ENCODE measurements at regions not wholly inside any gene's neighbourhood (a gene's known extent, or its start where the extent isn't known, plus 50 kb on each side); places are given as distances from the start of the nearest gene placed in this dataset.

GRCh38 chr7:13717031-13717430 is 272.4 kb downstream of the ETV1 start:
- no peak for FAIRE-seq
- no peak for DNase-seq (ENCODE audit: low read depth, low spot score)
- SMC1A ChIA-PET (ENCODE audit: uncharacterized antibody, unreplicated experiment): interaction anchor here (0.9 kb wide), 1 partner anchor 26 kb away, joined by 3 read pairs; no protein-coding TSS in a partner anchor
- POLR2A ChIA-PET: no interaction called here
- no peak for ATAC-seq
- Histone ChIP-seq H3K9ac (ENCODE audit: control insufficient read depth, insufficient read depth, low read length) (no peak overlapping the region), H3K27me3 (replicated peaks in 1 of 2; ENCODE audit: control insufficient read depth in 2 of 2, insufficient read depth in 2 of 2, low read length in 1 of 2) (no peaks in the 10 kb centered on the region), H3K27ac (ENCODE audit: control insufficient read depth, insufficient read depth) (no peak overlapping the region), H3K79me2 (ENCODE audit: control insufficient read depth, insufficient read depth, low read length) (no peaks in the 10 kb centered on the region), H3K36me3 (ENCODE audit: control insufficient read depth in 2 of 2, insufficient read depth in 2 of 2, low read length in 1 of 2) (no peaks in the 10 kb centered on the region), H3K4me2 (ENCODE audit: control insufficient read depth, insufficient read depth) (no peak overlapping the region), H4K20me1 (ENCODE audit: control insufficient read depth, insufficient read depth) (no peaks in the 10 kb centered on the region), H3K4me1 (ENCODE audit: control insufficient read depth, insufficient read depth, low read length) (no peaks in the 10 kb centered on the region), H2AFZ (ENCODE audit: control insufficient read depth, low read depth, low read length) (no peak overlapping the region), H3K4me3 (no peak overlapping the region), H3K9me3 (replicated peaks; ENCODE audit: control insufficient read depth, insufficient read depth, low read length) (no peaks in the 10 kb centered on the region)
- RAD21 ChIA-PET (ENCODE audit: unreplicated experiment): no interaction called here
- 0% methylated on average over 2 of the region's 2 CpGs for WGBS (ENCODE audit: insufficient coverage, insufficient replicate concordance, low lambda C conversion rate, missing lambda C conversion rate)
- intact Hi-C loops (cut with micrococcal nuclease; ENCODE audit: unreplicated experiment) (no loop called here), in situ Hi-C loops (cut with MboI) (no loop called here)
- BruUV-seq (replicated peaks): no TSS peak
- TF ChIP-seq IRF3 (IDR thresholded peaks at IDR 0.05): no peak
- CTCF ChIA-PET: no interaction called here

- intact Hi-C loops (cut with micrococcal nuclease; ENCODE audit: unreplicated experiment): no loop called here
- Histone ChIP-seq H3K4me2 (ENCODE audit: control insufficient read depth, insufficient read depth) (no peak overlapping the region), H3K4me3 (no peak overlapping the region), H3K9ac (ENCODE audit: control insufficient read depth, insufficient read depth, low read length) (no peak overlapping the region), H2AFZ (ENCODE audit: control insufficient read depth, low read depth, low read length) (no peak overlapping the region), H3K9me3 (replicated peaks; ENCODE audit: control insufficient read depth, insufficient read depth, low read length) (no peaks in the 10 kb centered on the region), H4K20me1 (ENCODE audit: control insufficient read depth, insufficient read depth) (no peaks in the 10 kb centered on the region), H3K27me3 (replicated peaks in 1 of 2; ENCODE audit: control insufficient read depth in 2 of 2, insufficient read depth in 2 of 2, low read length in 1 of 2) (no peaks in the 10 kb centered on the region), H3K4me1 (ENCODE audit: control insufficient read depth, insufficient read depth, low read length) (no peaks in the 10 kb centered on the region), H3K36me3 (ENCODE audit: control insufficient read depth in 2 of 2, insufficient read depth in 2 of 2, low read length in 1 of 2) (no peaks in the 10 kb centered on the region), H3K79me2 (ENCODE audit: control insufficient read depth, insufficient read depth, low read length) (no peaks in the 10 kb centered on the region), H3K27ac (ENCODE audit: control insufficient read depth, insufficient read depth) (no peak overlapping the region)
- no peak for ATAC-seq
- in situ Hi-C loops (cut with MboI): no loop called here
- ChIA-PET POLR2A (no interaction called here), RAD21 (ENCODE audit: unreplicated experiment) (no interaction called here), SMC1A (ENCODE audit: uncharacterized antibody, unreplicated experiment) (no interaction called here), CTCF (interaction anchor here (0.7 to 1.8 kb wide), 4 partner anchors 21 to 1085 kb away, joined by 3 to 5 read pairs (median 4); no protein-coding TSS in a partner anchor)
- no TSS peak for BruUV-seq (replicated peaks)
- WGBS (ENCODE audit: insufficient coverage, insufficient replicate concordance, low lambda C conversion rate, missing lambda C conversion rate): 34% methylated on average over 8 of the region's 8 CpGs
- no peak for FAIRE-seq
- no peak for DNase-seq (ENCODE audit: low read depth, low spot score)
- TF ChIP-seq SP1 (IDR thresholded peaks at IDR 0.05; ENCODE audit: low read depth, low read length) (no peak), MEF2B (IDR thresholded peaks at IDR 0.05; ENCODE audit: partially characterized antibody, poor library complexity, severe bottlenecking) (no peak), BCL3 (IDR thresholded peaks at IDR 0.05; ENCODE audit: borderline replicate concordance, insufficient read depth, low read depth, low read length, poor library complexity, severe bottlenecking) (no peak), ZSCAN29 (IDR thresholded peaks at IDR 0.05) (no peak), CTCF (IDR thresholded peaks at IDR 0.05 in 2 of 3, conservative IDR thresholded peaks at IDR 0.05 in 1 of 3; ENCODE audit: control insufficient read depth in 2 of 3, extremely low read depth in 1 of 3, insufficient read depth in 1 of 3, low read depth in 3 of 3, low read length in 3 of 3) (no peak), ATF2 (IDR thresholded peaks at IDR 0.05; ENCODE audit: low read length) (no peak), GATAD2B (conservative IDR thresholded peaks at IDR 0.05; ENCODE audit: low read depth) (no peak), ATF7 (IDR thresholded peaks at IDR 0.05; ENCODE audit: low read depth) (no peak), BHLHE40 (IDR thresholded peaks at IDR 0.05; ENCODE audit: borderline replicate concordance in 1 of 2, low read depth in 2 of 2, low read length in 1 of 2) (no peak)
These were observed 265.1 kb downstream of the ETV1 start for GRCh38 chr7:13724191-13724976.

Data from GM12878 (cell line).